ENCODE measurements at regions not wholly inside any gene's neighbourhood (a gene's known extent, or its start where the extent isn't known, plus 50 kb on each side); places are given as distances from the start of the nearest gene placed in this dataset.

GRCh38 chr13:59319276-59319675, 844.5 kb downstream of the DIAPH3 start:
- TF ChIP-seq CTCF (IDR thresholded peaks at IDR 0.05; ENCODE audit: insufficient read depth, low read depth, low read length) (no peak), EZH2 (IDR thresholded peaks at IDR 0.05; ENCODE audit: insufficient read depth, low read length) (no peak)
